Erythroblast (primary cell): ENCODE measurements at regions not wholly inside any gene's neighbourhood (a gene's known extent, or its start where the extent isn't known, plus 50 kb on each side); places are given as distances from the start of the nearest gene placed in this dataset.

Source experiments
- GATA1 ChIP-seq: IDR thresholded peaks from 2 replicates; pipeline ENCODE4 v1.6.1; 2011; ENCODE audit warnings: low read depth, mild to moderate bottlenecking, control low read depth, low read length, moderate library complexity
- POLR2A ChIP-seq: IDR thresholded peaks from 2 replicates; pipeline ENCODE4 v1.6.1; 2011; ENCODE audit warnings: mild to moderate bottlenecking, low read length

- no peak for TF ChIP-seq POLR2A
- TF ChIP-seq GATA1, result no peak
Measured at GRCh38 chr5:91225848-91226686, 157.1 kb downstream of the ARRDC3 start.
